DND-41 (cell line): ENCODE measurements at regions not wholly inside any gene's neighbourhood (a gene's known extent, or its start where the extent isn't known, plus 50 kb on each side); places are given as distances from the start of the nearest gene placed in this dataset.

Source experiments
- EZH2 ChIP-seq: IDR thresholded peaks from 3 replicates; pipeline ENCODE4 v1.6.1; 2012; ENCODE audit warnings: borderline replicate concordance, low read depth, mild to moderate bottlenecking, moderate library complexity, low read length, inconsistent platforms; ENCODE audit not compliant: severe bottlenecking
- TF ChIP-seq, protein P1 (sequence below): IDR thresholded peaks from 2 replicates; pipeline ENCODE4 v1.5.1; 2012; ENCODE audit warnings: borderline replicate concordance, low read length, moderate library complexity, mild to moderate bottlenecking; ENCODE audit not compliant: poor library complexity, severe bottlenecking; ENCODE audit errors: extremely low read depth

DNA sequence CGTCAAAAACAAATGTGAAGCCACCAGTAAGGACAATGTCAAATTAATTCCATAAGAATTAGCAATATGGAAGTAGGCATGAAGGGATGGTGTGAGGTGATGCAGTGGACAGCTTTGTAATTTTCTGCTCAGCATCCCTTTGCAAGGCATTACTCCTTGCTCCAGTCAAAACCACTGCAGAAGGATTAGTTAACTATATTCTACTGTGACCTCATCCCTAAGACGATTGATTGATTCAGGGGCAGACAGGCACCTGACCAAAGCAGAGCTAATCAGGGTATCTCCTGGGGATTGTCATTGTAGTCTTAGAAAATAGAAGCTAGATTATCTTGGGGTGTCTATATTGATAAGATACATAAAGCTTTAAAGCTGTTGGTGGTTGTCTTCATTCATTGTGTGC is 98.7 kb downstream of the NMUR2 start:
- TF ChIP-seq, protein P1, sequence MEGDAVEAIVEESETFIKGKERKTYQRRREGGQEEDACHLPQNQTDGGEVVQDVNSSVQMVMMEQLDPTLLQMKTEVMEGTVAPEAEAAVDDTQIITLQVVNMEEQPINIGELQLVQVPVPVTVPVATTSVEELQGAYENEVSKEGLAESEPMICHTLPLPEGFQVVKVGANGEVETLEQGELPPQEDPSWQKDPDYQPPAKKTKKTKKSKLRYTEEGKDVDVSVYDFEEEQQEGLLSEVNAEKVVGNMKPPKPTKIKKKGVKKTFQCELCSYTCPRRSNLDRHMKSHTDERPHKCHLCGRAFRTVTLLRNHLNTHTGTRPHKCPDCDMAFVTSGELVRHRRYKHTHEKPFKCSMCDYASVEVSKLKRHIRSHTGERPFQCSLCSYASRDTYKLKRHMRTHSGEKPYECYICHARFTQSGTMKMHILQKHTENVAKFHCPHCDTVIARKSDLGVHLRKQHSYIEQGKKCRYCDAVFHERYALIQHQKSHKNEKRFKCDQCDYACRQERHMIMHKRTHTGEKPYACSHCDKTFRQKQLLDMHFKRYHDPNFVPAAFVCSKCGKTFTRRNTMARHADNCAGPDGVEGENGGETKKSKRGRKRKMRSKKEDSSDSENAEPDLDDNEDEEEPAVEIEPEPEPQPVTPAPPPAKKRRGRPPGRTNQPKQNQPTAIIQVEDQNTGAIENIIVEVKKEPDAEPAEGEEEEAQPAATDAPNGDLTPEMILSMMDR = no peak
- TF ChIP-seq EZH2 = no peak
